NCI-H2081 (cell line): ENCODE measurements at regions not wholly inside any gene's neighbourhood (a gene's known extent, or its start where the extent isn't known, plus 50 kb on each side); places are given as distances from the start of the nearest gene placed in this dataset.
"Not testable (repeated sequence)": the region's sequence is repeated elsewhere in the genome, so short reads cannot be mapped to it uniquely, and the experiment has no call there.

Experiments
- DNase-seq, 2 experiments: peaks; one replicate each; lab custom pipeline; 2025; lab: John Stamatoyannopoulos, UW

DNA sequence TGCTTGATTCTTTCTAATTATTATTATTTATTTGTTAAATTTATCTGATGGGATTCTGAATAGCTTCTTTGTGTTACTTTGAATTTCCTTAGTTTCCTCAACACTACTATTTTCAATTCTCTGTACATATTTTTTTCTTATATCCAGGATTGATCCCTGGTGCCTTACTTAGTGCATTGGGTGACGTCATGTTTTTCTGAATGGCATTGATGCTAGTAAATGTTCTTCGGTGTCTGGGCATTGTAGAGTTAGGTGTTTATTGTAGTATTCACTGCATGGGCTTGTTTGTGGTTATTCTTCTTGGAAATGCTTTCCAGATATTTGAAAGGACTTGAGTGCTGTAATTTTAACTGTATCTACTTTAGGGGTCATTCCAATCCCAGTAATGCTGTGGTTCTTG, 938.1 kb downstream of the FAM133A start:
- DNase-seq: no peak

DNA sequence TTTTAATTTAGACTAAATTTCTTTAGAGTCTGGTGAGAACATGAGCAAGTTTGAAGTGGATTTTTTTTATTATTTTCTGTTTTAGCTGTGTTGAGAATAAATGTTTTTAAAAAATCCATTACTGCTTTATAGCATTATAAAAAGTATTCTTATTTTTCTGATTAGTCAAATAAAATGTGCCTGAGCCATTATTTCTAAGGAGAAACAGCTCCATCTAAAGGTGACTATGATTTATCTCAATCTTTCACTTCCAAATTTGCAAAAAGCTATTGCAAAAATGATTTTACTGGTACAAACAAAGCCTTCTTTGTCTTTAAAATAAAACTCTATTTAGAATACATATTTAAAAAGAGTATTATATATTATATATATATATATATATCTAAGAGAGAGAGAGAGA, 959.2 kb downstream of the FAM133A start:
- DNase-seq: peak in 1 of 2 experiments; percentile 26

- DNase-seq: no peak
These were observed 961.0 kb downstream of the FAM133A start for GRCh38 chrX:94635003-94635402.

DNA sequence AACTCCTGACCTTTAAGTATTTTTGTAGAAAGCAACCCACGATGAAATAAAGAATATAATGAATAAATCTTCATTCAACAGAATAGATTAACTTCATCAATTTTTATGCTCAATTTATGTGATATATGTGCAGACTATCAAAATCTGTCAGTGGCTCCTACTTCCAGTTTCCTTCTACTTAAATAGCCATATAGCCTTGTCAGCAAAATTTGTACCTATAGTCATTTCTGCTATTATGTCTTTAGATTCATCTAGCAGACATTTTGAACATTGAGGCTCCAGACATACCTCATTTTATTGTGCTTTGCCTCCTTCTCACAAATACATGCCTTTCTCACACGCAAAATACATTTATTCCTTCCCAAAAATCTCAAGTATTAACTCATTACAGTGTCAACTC, 971.7 kb downstream of the FAM133A start:
- DNase-seq: no peak

DNA sequence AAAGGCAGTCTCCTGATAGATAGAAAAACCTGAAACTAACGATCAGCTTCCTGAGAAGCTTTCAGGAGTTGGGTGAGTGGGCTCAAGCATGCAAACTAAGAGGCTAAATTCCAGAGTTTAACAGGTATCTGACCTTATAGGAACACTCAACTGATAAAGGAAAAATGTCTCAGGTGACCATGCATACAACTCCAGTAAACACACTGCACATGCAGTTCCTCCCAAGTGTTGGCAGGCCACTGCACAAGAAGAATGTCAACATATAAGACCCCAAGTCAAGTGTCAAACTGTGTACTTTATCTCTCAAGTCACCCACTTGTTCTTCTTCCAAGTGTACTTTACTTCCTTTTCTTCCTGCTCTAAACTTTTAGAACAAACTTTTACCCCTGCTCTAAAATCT, 981.2 kb downstream of the FAM133A start:
- no peak for DNase-seq

DNA sequence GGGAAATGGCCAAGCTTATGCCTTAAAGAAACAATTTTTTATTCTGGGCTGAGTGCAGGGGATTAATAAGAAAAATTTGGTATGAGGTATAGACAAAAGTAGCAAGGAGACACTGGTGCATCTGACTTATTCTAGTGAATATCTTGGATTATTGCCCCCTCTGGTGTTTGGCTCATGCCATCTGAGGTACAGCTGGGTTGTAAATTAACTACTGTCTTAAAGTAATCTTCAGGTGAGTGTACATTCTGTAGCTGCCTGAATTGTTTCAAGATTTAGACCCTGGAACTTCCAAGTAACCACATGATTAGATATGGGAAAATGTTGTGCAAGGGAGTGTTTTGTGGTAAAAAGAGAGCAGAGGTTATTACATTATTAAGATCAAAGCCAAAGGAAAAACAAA, 988.7 kb downstream of the FAM133A start:
- DNase-seq: peak in 1 of 2 experiments; percentile 3

DNA sequence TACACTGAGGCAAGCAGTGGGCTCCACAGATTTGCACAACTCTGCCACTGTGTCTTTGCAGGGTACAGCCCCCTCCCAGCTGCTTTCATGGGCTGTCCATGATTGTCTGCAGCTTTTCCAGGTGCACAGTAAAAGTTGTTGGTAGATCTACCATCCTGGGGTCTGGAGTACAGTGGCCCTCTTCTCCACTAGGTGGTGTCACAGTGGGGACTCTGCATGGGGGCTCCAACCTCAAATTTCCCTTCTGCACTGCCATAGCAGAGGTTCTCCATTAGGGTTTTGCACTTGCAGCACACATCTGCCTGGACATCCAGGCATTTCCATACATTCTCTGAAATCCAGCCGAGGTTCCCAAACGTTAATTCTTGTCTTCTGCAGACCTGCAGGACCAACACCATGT, 1002.3 kb downstream of the FAM133A start:
- no peak for DNase-seq

- no peak for DNase-seq
These were observed 1012.1 kb downstream of the FAM133A start for GRCh38 chrX:94686071-94686470.

- no peak for DNase-seq
These were observed 1021.9 kb downstream of the FAM133A start for GRCh38 chrX:94695910-94696309.

GRCh38 chrX:94704348-94705256, 1030.6 kb downstream of the FAM133A start:
- DNase-seq: not testable (repeated sequence)

- DNase-seq: no peak
These were observed 1047.4 kb downstream of the FAM133A start for GRCh38 chrX:94721386-94721785.

GRCh38 chrX:94722578-94722977, 1048.6 kb downstream of the FAM133A start:
- DNase-seq: no peak

GRCh38 chrX:94742772-94743171, 1068.8 kb downstream of the FAM133A start:
- no peak for DNase-seq

DNA sequence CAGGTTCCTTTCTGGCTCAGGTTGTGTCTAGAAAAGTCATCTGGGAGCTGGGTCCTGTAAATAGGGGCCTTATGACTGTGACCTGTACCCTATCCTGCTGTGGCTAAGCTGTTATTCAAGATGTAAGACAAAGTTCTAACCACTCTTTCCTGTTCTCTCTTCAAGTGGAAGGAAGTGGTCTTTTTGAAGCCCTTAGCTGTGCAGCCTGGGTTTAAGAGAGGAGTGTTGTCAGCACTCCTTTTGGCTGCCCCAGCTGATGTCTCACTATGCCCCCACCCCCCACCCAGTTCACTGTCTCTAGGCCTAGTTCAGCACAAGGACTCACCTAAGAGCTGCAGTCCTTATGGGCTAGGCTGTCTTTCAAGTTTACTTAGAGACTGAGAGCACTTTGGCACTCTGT, 1069.5 kb downstream of the FAM133A start:
- no peak for DNase-seq

GRCh38 chrX:94744786-94745185, 1070.8 kb downstream of the FAM133A start:
- no peak for DNase-seq

- DNase-seq: no peak
These were observed 1077.6 kb downstream of the FAM133A start for GRCh38 chrX:94751611-94752010.

DNA sequence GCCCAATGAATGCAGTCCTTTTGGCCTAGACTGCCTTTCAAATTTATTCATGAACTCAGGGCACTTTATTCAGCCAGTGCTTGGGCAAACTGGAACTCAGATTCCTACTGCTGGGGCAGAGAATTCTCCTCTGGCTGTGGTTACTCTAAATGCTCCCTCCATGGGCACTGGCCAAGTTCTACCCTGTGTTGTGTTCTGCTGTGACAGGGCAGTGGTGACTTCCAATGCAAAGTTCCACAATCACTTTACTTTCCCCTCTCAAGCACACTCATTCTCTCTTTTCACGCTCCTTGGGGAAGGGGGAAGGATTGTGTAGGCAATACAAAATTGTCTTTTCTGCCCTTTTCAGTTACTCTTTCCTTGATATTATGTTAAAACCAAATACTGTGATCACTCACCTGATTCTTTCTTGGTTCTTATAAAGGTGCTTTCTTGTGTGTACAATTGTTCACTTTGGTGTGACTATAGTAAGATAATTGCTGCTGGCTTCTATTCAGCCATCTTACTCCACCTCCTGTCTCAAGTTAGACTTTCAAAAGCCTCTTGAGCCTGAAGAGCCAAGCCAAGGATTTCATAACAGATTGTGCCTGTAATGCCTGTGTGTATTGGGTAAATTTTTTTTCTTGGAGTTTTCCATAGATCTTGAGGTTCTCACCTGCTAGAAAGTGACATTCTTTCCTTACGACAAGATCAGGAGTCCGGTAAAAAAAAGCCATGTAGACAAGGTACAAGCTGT, 1078.6 kb downstream of the FAM133A start:
- no peak for DNase-seq

DNA sequence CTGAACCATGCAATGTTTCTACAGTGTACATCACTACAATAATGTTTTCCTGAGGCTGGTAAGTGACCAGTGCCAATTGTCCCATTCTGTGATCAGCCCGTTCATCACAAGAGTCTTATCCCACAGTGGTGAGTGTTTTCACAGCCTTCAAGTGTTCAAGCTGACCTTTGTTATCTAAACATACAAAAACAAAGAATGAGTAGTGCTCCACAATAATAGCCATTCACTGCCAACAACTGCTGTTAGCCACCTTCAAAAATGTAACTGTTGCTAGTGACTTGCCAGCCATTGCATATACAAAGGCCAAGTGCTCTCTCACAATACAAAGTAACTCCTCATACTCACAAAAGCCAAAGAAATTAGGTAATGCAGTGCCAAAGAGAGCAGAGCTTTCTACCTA, 1084.1 kb downstream of the FAM133A start:
- DNase-seq: no peak

GRCh38 chrX:94775640-94776039, 1101.6 kb downstream of the FAM133A start:
- DNase-seq: no peak

- no peak for DNase-seq
These were observed 1139.5 kb downstream of the FAM133A start for GRCh38 chrX:94813541-94813940.

DNA sequence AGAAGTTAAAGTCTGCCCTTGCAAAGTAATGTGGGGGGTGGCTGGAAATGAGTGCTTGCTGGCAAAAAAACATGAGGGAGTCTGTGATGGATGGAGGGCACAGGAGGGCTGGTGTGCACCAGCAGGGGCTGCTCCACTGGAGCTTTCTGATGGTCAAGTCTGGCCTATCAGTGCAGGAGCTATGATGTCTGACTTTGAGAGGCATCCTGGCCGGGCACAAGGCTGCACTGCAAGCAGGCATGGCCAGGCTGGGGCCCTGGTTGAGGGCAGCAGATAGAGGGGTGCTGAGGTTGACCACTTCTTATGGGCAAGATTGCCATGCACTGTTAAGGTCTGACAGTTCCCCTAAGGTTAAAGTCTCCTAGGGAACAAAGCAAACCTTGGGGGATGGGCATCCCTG, 1140.2 kb downstream of the FAM133A start:
- DNase-seq: no peak

- DNase-seq: no peak
These were observed 1156.7 kb downstream of the FAM133A start for GRCh38 chrX:94830717-94831116.

DNA sequence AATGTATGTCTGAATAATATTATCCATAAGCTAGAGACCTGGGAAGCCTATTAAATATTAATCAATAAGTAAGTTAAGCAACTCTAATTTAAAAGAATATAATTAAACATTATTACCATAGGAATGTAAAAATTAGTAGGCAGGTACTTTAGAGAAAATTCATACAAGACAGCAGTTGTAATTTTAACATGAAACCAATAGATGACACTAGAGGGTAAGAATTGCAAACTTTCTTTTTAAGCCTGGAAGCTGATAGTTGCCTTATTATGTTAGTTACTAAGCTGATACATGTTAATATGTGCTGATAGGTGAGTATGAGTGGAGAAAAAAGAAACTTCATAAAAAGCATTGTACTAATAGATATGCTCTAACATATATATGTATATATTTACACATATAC, 1157.4 kb downstream of the FAM133A start:
- DNase-seq: peak in 1 of 2 experiments; percentile 30
